ENCODE measurements at regions not wholly inside any gene's neighbourhood (a gene's known extent, or its start where the extent isn't known, plus 50 kb on each side); places are given as distances from the start of the nearest gene placed in this dataset.

DNA sequence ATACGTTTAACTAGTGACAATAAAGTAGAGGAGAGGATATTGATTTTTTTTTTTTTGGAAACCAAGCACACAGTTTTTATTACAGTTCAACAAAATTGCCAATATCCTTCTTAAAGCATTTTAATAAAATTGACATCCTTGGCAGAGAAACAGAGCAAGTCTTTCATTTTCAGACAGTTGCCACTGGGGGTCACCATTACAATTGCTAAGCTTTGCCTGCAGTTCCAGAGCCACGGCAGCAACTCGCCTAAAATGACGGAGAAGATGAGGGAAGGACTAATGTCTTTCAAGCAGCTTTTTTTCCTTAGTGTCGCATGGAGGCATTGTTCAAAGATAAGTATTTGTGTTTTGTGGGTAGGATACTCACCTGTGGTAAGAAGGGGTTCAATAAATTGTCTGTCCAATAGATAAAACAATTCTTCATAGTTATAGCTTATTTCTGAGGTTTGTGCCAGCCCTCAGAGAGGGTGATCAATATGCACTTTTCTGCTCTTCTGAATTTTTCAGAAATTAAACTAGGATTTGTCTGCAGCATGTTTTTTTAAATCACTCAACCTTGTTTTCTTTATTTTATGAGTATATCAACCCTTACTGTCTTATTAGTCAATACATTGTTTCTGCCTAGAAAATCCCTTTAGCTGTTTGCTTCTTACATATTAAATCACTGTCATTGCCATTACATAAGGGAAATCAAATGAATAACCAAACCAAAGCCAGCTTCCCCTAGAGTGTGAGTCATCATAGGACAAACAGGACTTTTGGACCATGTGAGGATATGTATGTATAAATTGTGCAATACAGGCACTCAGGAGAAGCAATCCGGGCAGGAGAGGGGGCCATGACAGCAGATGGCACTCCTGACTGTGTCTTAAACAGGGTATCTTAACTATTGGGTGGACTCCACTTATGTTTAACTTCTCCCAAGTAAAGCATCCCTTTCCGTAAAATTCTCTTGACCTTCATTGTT lies 508.1 kb upstream of the ARX start:
- CTCF ChIA-PET, result no interaction called here
- no peak overlapping the region for H3K4me3 ChIP-seq (ENCODE audit: insufficient read depth, low read depth, low read length)
- H3K9me1 ChIP-seq (ENCODE audit: insufficient read depth, low read length), result no peaks in the 10 kb centered on the region
- peak; percentile 36 for DNase-seq
- dilution Hi-C loops (cut with HindIII; ENCODE audit: low sequenced_read_pairs, unreplicated experiment), result no loop called here
- no peak overlapping the region for H2BK5ac ChIP-seq (ENCODE audit: low read depth, low read length, poor library complexity, severe bottlenecking)
- H3K27me3 ChIP-seq (ENCODE audit: control insufficient read depth, insufficient read depth, low read length), result no peaks in the 10 kb centered on the region
- no peak overlapping the region for H3K4me2 ChIP-seq (ENCODE audit: low read depth, low read length)
- H2AK5ac ChIP-seq (ENCODE audit: low read depth, low read length), result no peak overlapping the region
- peak; percentile 56; the same call in 1 of the 2 replicates for ATAC-seq (ENCODE audit: low read depth)
- H3K56ac ChIP-seq (ENCODE audit: extremely low read depth, insufficient read depth, low read length), result no peak overlapping the region
- no peak overlapping the region for H3K9ac ChIP-seq (ENCODE audit: low read depth, low read length)
- H3K14ac ChIP-seq (replicated peaks; ENCODE audit: low read depth, low read length), result no peak overlapping the region
- WGBS, 2 experiments (ENCODE audit: extremely low coverage in 2 of 2, insufficient read length in 1 of 2), result no CpG with 5 or more reads among the region's 7 CpGs
- no peaks in the 10 kb centered on the region for H3K4me1 ChIP-seq (ENCODE audit: control insufficient read depth, insufficient read depth, low read length)
- H4K91ac ChIP-seq (ENCODE audit: insufficient read depth, low read depth, low read length), result no peak overlapping the region
- H2AFZ ChIP-seq (replicated peaks; ENCODE audit: low read length, poor library complexity), result no peak overlapping the region
- in situ Hi-C loops (cut with MboI; ENCODE audit: low sequenced_read_pairs), result no loop called here
- H4K8ac ChIP-seq (ENCODE audit: low read depth in 2 of 2, low read length in 2 of 2), result no peak overlapping the region
- H3K18ac ChIP-seq (ENCODE audit: low read depth, low read length), result no peak overlapping the region
- intact Hi-C loops (cut with micrococcal nuclease), result loop anchor here (5.0 to 10.0 kb wide), 2 partner anchors 201 to 1663 kb away; no protein-coding TSS in a partner anchor
- no peak overlapping the region for H2BK120ac ChIP-seq (ENCODE audit: low read depth, low read length)
- no peaks in the 10 kb centered on the region for H4K20me1 ChIP-seq (ENCODE audit: insufficient read depth, low read length)
- no peaks in the 10 kb centered on the region for H3K79me1 ChIP-seq (ENCODE audit: low read depth in 1 of 2, low read length in 2 of 2)
- no peak overlapping the region for H3K4ac ChIP-seq (ENCODE audit: low read depth, low read length)
- POLR2A ChIA-PET (ENCODE audit: unreplicated experiment), result no interaction called here
- no peaks in the 10 kb centered on the region for H3K36me3 ChIP-seq (ENCODE audit: control insufficient read depth, insufficient read depth, low read length)
- H2BK15ac ChIP-seq (ENCODE audit: low read depth, low read length), result no peak overlapping the region
- H3K23ac ChIP-seq (ENCODE audit: low read depth, low read length), result no peak overlapping the region
- no peak overlapping the region for H4K5ac ChIP-seq (ENCODE audit: low read depth, low read length)
- H3K27ac ChIP-seq (ENCODE audit: insufficient read depth, low read length), result no peak overlapping the region
- no peaks in the 10 kb centered on the region for H3K9me3 ChIP-seq (ENCODE audit: control insufficient read depth, insufficient read depth, low read length)
- H2AK9ac ChIP-seq (replicated peaks; ENCODE audit: low read depth, low read length, poor library complexity), result no peak overlapping the region
- TF ChIP-seq CEBPB (IDR thresholded peaks at IDR 0.05; ENCODE audit: low read depth, low read length) (peak; percentile 80), RAD21 (IDR thresholded peaks at IDR 0.05; ENCODE audit: low read length) (peak; percentile 57), MAZ (IDR thresholded peaks at IDR 0.05; ENCODE audit: borderline replicate concordance, low read depth, low read length) (no peak), BHLHE40 (IDR thresholded peaks at IDR 0.05; ENCODE audit: low read depth, low read length) (no peak)
- TF ChIP-seq, protein P1, sequence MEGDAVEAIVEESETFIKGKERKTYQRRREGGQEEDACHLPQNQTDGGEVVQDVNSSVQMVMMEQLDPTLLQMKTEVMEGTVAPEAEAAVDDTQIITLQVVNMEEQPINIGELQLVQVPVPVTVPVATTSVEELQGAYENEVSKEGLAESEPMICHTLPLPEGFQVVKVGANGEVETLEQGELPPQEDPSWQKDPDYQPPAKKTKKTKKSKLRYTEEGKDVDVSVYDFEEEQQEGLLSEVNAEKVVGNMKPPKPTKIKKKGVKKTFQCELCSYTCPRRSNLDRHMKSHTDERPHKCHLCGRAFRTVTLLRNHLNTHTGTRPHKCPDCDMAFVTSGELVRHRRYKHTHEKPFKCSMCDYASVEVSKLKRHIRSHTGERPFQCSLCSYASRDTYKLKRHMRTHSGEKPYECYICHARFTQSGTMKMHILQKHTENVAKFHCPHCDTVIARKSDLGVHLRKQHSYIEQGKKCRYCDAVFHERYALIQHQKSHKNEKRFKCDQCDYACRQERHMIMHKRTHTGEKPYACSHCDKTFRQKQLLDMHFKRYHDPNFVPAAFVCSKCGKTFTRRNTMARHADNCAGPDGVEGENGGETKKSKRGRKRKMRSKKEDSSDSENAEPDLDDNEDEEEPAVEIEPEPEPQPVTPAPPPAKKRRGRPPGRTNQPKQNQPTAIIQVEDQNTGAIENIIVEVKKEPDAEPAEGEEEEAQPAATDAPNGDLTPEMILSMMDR (conservative IDR thresholded peaks at IDR 0.05; ENCODE audit: low read depth, low read length), result peak; percentile 42
- no TSS peak for BruUV-seq (replicated peaks)
- no peak overlapping the region for H2BK20ac ChIP-seq (ENCODE audit: low read depth, low read length)

Measured in IMR-90 (cell line).